MCF 10A (cell line): ENCODE measurements at regions not wholly inside any gene's neighbourhood (a gene's known extent, or its start where the extent isn't known, plus 50 kb on each side); places are given as distances from the start of the nearest gene placed in this dataset.

Source experiments
- BruUV-seq: library from RNA; stranded (reverse); fragments of 400-500 nt; replicated peaks from 2 replicates; lab custom pipeline; 2021; lab: Mats Ljungman, UMichigan
- CTCF ChIA-PET: fragments of 300-600 bp; sonication (Branson Sonifier 250); formaldehyde crosslinking; extraction: SDS; loops from one replicate; lab custom pipeline; 2021; ENCODE audit warnings: antibody characterized with exemption, inconsistent platforms; lab: Yijun Ruan, JAX
- POLR2A ChIA-PET: fragments of 300-600, 350-650 bp; sonication (Branson Sonifier 250); formaldehyde crosslinking; extraction: SDS; loops from one replicate; lab custom pipeline; 2020; ENCODE audit warnings: antibody characterized with exemption, inconsistent platforms; lab: Yijun Ruan, JAX
- DNase-seq: peaks from one replicate; pipeline ENCODE4 v3.0.0-alpha.2; 2018; ENCODE audit not compliant: unreplicated experiment
- H3K27ac Mint-ChIP-seq: one replicate; pipeline ENCODE4 v1.8.0; 2022; ENCODE audit warnings: mild to moderate bottlenecking, low read depth, mixed read lengths; ENCODE audit not compliant: unreplicated experiment
- H3K27me3 Mint-ChIP-seq: one replicate; pipeline ENCODE4 v1.8.0; 2022; ENCODE audit warnings: mixed read lengths; ENCODE audit not compliant: insufficient read depth, unreplicated experiment
- H3K36me3 Mint-ChIP-seq: one replicate; pipeline ENCODE4 v1.8.0; 2022; ENCODE audit warnings: mild to moderate bottlenecking, moderate library complexity, mixed read lengths; ENCODE audit not compliant: insufficient read depth, unreplicated experiment
- H3K4me1 Mint-ChIP-seq: one replicate; pipeline ENCODE4 v1.8.0; 2022; ENCODE audit warnings: mixed read lengths; ENCODE audit not compliant: insufficient read depth, unreplicated experiment
- H3K4me3 Mint-ChIP-seq: one replicate; pipeline ENCODE4 v1.8.0; 2022; ENCODE audit warnings: mild to moderate bottlenecking, moderate library complexity, mixed read lengths; ENCODE audit not compliant: unreplicated experiment
- H3K9me3 Mint-ChIP-seq: one replicate; pipeline ENCODE4 v1.8.0; 2022; ENCODE audit warnings: mixed read lengths; ENCODE audit not compliant: unreplicated experiment
- intact Hi-C: fragments of 100-400 bp; cut with micrococcal nuclease; formaldehyde crosslinking; loops from 2 replicates; pipeline ENCODE4 v1.14.1; 2022
- TF ChIP-seq, protein P1 (sequence below): fragments of 200-600 bp; IDR thresholded peaks from one replicate; pipeline ENCODE4 v1.8.0; 2022; ENCODE audit warnings: antibody characterized with exemption, mild to moderate bottlenecking; ENCODE audit not compliant: unreplicated experiment

DNA sequence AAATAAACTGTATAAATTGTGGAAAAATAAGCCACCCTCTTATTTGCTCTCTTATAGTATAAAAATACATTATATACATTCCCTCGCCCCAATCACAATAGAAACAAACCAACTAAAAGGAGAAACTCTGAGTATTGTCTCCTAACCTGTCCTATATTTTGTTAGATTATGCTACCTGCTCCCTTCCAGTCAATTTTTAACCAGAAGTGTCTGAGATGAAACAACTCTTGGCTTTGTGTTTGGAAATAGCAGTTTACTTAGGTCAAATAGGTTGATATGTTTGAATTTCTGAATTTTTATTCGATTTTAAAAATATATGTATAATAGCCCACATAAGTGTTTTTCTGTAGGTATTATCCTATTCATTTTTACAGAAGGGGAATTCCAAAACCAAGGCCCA is 475.0 kb upstream of the ZNF462 start:
- H3K9me3 Mint-ChIP-seq, result peaks cover 6% of the 10 kb centered on the region

DNA sequence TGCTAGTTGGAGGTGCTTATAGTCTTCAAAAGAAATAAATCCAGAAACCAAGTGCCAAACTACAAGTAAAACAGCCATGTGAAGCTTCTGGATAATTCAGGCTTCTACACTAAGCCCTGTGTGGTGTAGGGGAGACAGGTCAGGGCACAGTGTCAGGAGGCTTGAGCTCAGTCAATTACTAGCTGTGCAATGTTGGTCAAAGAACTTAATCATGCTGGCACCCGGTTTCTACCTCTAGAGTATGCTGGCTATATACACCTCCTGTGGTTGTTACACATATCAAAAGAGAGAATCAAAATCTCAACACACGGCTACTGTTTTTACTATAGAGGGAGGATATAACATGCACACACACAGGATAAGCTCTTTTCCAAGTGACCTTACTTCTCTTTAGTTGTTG is 469.7 kb upstream of the ZNF462 start:
- Mint-ChIP-seq H3K9me3 (no peaks in the 10 kb centered on the region), H3K27me3 (no peaks in the 10 kb centered on the region), H3K4me1 (no peaks in the 10 kb centered on the region), H3K4me3 (no peak overlapping the region), H3K36me3 (no peaks in the 10 kb centered on the region), H3K27ac (no peak overlapping the region)
- ChIA-PET POLR2A (no interaction called here), CTCF (interaction anchor here (0.9 kb wide), 1 partner anchor 53 kb away, joined by 4 read pairs; no protein-coding TSS in a partner anchor)
- BruUV-seq, result no TSS peak
- intact Hi-C loops, result no loop called here
- TF ChIP-seq, protein P1, sequence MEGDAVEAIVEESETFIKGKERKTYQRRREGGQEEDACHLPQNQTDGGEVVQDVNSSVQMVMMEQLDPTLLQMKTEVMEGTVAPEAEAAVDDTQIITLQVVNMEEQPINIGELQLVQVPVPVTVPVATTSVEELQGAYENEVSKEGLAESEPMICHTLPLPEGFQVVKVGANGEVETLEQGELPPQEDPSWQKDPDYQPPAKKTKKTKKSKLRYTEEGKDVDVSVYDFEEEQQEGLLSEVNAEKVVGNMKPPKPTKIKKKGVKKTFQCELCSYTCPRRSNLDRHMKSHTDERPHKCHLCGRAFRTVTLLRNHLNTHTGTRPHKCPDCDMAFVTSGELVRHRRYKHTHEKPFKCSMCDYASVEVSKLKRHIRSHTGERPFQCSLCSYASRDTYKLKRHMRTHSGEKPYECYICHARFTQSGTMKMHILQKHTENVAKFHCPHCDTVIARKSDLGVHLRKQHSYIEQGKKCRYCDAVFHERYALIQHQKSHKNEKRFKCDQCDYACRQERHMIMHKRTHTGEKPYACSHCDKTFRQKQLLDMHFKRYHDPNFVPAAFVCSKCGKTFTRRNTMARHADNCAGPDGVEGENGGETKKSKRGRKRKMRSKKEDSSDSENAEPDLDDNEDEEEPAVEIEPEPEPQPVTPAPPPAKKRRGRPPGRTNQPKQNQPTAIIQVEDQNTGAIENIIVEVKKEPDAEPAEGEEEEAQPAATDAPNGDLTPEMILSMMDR, result no peak
- DNase-seq, result no peak

More for the DNA sequence above, 475.0 kb upstream of the ZNF462 start:
- Mint-ChIP-seq H3K36me3 (no peaks in the 10 kb centered on the region), H3K27me3 (peaks cover 14% of the 10 kb centered on the region), H3K4me1 (no peaks in the 10 kb centered on the region), H3K4me3 (no peak overlapping the region), H3K27ac (no peak overlapping the region)
- ChIA-PET POLR2A (no interaction called here), CTCF (no interaction called here)
- BruUV-seq, result no TSS peak
- TF ChIP-seq, protein P1, result no peak
- intact Hi-C loops, result no loop called here
- no peak for DNase-seq

GRCh38 chr9:106400170-106400569 is 462.8 kb upstream of the ZNF462 start:
- ChIA-PET CTCF (no interaction called here), POLR2A (interaction anchor here (0.7 to 0.8 kb wide), 2 partner anchors 20 to 65 kb away, joined by 3 to 4 read pairs; no protein-coding TSS in a partner anchor)
- no peak overlapping the region for H3K27ac Mint-ChIP-seq
- H3K27me3 Mint-ChIP-seq, result no peaks in the 10 kb centered on the region
- no peak for DNase-seq
- no TSS peak for BruUV-seq
- no peaks in the 10 kb centered on the region for H3K36me3 Mint-ChIP-seq
- intact Hi-C loops, result no loop called here
- H3K9me3 Mint-ChIP-seq, result peaks cover 10% of the 10 kb centered on the region
- H3K4me3 Mint-ChIP-seq, result no peak overlapping the region
- TF ChIP-seq, protein P1, result no peak
- H3K4me1 Mint-ChIP-seq, result no peaks in the 10 kb centered on the region

GRCh38 chr9:106400950-106401349 is 462.0 kb upstream of the ZNF462 start:
- no TSS peak for BruUV-seq
- Mint-ChIP-seq H3K9me3 (peaks cover 10% of the 10 kb centered on the region), H3K27ac (no peak overlapping the region), H3K27me3 (no peaks in the 10 kb centered on the region), H3K4me1 (no peaks in the 10 kb centered on the region), H3K4me3 (no peak overlapping the region), H3K36me3 (no peaks in the 10 kb centered on the region)
- TF ChIP-seq, protein P1, result no peak
- no peak for DNase-seq
- CTCF ChIA-PET, result interaction anchor here (0.6 kb wide), 1 partner anchor 42 kb away, joined by 4 read pairs; no protein-coding TSS in a partner anchor
- intact Hi-C loops, result no loop called here
- POLR2A ChIA-PET, result interaction anchor here (0.6 to 0.7 kb wide), 2 partner anchors 66 to 878 kb away, joined by 3 to 4 read pairs; no protein-coding TSS in a partner anchor
